HG03139 (cell line): ENCODE measurements at regions not wholly inside any gene's neighbourhood (a gene's known extent, or its start where the extent isn't known, plus 50 kb on each side); places are given as distances from the start of the nearest gene placed in this dataset.

ENCODE experiments used
- ATAC-seq: cut with Tn5 transposase; IDR thresholded peaks from one replicate; pipeline ENCODE4 v1.9.1; 2021; ENCODE audit not compliant: unreplicated experiment

- ATAC-seq: no peak
Measured at GRCh38 chr4:163621821-163622220, 127.3 kb downstream of the TMA16 start.

GRCh38 chr4:163622379-163623035 is 128.0 kb downstream of the TMA16 start:
- ATAC-seq: no peak

DNA sequence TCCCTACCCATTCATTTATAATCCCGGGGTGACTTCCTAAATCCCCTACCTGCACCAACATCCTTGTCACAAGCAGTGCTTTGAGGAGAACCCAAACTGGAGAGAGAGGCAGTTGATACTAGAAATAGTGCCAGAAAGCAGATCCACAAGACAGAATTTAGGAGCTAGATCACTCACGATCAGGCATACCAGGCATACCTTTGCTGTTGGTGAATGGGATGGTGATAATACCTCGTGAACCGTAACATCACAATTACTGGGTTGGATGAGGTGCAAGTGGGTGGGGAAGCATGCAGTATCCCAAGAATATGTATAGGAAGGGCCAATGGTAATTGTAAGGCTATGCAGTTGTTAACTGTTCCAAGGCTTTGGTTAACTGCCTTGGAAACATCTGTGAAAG is 129.3 kb downstream of the TMA16 start:
- ATAC-seq: no peak

DNA sequence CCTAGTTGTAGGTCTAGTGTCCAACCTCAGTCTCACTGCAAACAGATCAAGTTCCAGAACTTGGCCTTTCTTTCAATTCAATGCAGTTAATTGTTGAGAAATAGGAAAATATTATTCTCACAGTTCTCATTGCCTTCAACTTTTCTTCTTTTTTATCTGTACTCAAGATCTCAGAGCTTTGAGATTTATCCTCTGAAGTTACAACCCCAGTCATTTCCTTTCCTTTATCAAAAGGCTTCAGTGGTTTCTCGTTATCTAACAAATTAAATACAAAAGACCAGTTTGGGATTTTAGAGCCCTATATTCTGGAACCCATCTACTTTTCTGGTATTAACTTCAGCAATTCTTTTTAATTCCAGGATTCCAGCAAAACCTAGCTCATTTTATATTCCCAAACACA is 130.2 kb downstream of the TMA16 start:
- no peak for ATAC-seq

- ATAC-seq: no peak
Measured at GRCh38 chr4:163631288-163631687, 136.8 kb downstream of the TMA16 start.

DNA sequence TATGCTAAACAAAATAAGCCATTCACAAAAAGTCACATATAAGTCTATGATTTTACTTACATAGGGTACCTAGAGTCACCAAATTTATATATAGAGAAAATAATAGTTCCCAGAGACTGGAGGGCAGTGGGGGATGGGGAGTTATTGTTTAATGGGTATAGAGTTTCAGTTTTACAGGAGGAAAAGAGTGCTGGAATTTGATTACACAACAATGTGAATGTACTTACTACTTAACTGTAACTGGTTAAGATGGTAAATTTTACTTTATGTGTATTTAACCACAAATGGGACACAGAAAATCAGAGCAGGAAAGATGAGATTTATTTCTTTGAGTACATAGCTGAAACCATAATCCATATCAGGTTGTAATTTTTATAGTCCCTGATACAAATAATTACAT is 144.4 kb downstream of the TMA16 start:
- no peak for ATAC-seq

DNA sequence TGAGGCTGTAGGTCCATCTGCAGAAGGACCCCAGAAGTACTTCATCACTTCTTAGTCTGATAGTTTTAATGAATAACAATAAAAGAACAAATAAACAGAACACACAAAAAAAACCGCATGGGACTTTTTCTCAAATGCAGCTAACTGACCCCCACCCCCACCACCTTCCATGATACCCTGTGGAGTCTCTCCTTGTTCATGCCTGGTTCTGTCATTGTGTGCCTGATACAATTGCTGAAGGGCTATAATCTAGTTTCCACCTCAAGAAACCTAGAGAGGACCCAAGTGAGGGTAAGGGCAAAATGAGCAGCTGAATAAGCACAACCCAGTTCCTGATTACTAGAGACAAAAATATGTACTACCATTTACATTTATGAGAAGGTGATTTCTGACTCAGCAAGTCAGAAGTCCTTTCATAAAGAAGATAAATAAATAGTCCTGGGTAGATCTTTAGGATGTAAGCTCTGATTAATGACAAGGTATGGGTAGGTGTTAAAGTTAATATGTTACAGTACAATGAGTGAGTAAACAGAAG is 155.1 kb downstream of the TMA16 start:
- ATAC-seq: no peak

DNA sequence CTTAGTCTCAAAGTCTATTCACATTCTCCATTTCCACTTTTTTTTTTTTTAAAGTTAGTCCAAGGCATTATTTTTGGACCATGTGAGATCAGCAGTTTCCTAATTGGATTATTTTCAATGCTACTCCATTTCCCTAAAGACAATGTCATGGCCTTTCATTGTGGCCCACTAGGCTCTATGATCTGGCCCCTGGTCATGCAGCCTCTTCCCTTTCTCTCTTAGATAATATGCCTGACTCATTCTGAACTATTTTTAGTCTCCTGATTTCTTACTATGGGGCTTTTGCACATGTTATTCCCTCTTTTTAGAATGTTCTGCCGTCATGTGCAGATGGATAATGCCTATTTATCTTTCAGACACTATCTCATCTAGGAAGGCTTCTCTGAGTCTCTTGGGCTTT is 157.3 kb downstream of the TMA16 start:
- no peak for ATAC-seq

DNA sequence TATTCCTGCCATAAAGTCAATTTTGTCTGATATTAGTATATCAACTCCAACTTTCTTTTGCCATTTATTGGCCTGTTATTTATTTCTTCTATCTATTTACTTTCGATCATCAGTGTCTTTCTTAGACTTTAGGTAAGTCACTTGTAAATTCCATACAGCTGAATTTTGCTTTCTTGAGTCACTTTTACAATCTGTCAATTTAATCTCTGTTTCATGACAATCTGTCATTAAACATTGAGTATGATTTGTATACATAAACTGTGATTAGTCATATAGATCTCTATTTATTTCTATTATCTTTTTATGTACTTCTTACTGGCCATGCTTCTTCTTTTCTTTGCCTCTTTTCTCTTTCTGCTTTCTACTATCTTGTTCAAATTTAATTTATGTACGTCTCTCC is 160.1 kb downstream of the TMA16 start:
- ATAC-seq: no peak

GRCh38 chr4:163660636-163661035 is 166.1 kb downstream of the TMA16 start:
- ATAC-seq: no peak

DNA sequence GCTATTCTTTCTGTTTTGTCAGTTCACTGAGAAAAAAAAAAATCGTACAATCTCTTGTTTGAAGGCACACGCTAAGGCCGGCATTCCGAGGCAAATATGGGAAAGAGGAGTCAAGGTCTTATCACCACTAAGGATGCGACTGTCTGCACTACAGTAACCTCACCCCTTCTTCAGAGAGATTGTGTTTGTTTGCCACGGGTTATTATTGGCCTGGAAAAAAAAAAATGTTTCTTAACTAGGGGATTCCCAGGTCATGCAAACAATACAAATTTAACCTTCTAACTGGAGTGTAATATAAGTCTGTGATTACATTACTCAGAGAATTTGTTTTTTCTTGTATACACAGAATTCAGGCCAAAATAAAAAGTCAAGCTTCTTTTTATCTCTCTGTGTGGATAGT is 168.3 kb downstream of the TMA16 start:
- no peak for ATAC-seq

DNA sequence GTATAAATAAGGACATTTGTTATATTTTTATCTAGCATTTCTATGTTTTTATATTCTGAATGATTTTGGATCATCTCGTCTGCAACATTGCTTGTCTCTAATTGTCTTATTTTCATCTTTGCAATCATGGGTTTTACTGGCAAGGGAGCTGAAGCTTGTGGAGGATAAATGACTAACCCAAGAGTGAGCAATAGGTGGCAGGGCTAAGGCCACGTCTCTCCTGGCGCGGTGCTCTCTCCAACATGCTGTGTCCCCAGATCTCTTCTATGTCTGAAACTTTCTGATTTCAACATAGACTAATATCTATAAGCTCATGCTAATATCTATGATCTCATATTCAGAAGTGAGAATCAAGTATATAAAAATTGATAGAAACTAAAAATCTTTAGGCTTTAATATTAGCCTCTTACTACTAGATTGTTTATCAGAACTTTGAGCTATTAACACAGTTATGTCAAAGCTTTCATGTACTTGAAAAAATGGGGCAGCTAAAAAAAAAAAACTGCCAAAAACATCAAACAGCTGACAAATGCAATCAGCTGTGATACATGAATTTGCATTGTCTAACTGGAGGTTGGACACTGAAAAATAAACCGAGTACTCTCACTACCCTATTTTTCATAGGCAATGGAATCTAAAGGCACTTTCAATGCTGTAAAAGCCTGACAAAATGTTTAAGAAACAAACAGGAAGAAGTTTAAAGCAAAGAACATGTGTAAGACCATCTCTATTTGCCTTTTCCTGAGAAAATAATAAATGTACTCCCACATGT is 169.2 kb downstream of the TMA16 start:
- peak; percentile 83 for ATAC-seq

GRCh38 chr4:163665101-163665500 is 170.6 kb downstream of the TMA16 start:
- ATAC-seq: no peak

GRCh38 chr4:163665521-163666331 is 171.2 kb downstream of the TMA16 start:
- ATAC-seq: no peak

GRCh38 chr4:163666332-163666873 is 171.9 kb downstream of the TMA16 start:
- no peak for ATAC-seq

GRCh38 chr4:163672751-163673150 is 178.3 kb downstream of the TMA16 start:
- ATAC-seq: no peak

DNA sequence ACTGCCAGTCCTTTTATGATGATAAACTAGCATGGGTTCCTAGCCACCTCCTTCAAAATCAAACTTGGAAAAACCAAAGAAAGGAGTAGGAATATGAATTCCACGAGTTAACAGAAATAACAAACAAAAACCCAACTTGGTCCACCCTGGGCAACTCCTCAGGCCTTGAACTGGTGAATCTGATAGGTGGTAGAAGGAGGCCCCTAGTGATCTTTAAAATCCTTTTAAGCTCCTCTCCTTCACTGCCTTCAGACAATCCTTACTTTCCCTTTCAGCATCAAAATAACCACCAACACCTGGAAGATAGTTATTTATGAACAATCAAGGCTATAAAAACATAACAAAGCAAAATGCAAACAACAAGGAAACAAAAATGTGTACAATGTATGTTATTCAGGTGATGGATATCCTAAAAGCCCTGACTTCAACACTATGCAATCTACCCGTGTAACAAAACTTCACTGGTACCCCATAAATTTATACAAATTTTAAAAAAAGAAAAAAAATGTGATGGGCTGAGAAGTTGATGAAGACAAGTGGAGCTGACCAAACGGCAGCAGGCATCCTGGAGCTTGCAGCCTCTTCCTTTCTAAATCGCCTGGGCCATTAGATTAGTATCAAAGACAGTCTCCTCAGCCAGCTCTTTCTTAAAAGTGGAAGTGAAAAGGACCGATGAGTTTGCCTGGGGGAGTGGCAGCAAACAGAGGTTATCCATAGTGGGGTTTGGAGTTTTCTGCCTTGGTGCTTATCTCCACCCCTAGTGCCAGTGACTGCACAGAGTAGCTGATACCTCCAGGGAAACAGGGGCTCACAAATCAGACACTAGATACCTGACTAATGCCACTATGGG is 179.6 kb downstream of the TMA16 start:
- ATAC-seq: no peak

DNA sequence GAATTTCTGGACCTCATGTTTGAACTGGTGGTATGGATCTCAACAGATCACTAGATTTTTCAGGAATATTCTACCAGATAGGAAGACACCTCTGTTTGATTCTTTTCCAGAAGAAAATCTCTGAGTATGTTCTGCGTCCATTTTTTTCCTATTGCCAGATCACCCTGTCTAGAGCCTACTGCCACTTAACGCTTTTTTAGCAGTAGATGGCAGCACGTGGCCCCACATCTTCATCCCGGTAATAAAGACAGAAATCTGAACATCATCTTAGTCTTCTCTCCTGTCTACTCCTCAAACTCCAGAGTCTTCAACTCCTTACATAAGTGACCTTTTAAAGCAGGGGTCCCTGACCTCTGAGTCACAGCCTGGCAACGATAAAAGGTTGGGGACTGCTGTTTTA is 184.7 kb downstream of the TMA16 start:
- ATAC-seq: no peak

- ATAC-seq: no peak
Measured at GRCh38 chr4:163680386-163681098, 186.1 kb downstream of the TMA16 start.
